Kidney glomerular epithelial cell (primary cell): ENCODE measurements at regions not wholly inside any gene's neighbourhood (a gene's known extent, or its start where the extent isn't known, plus 50 kb on each side); places are given as distances from the start of the nearest gene placed in this dataset.

Source experiments
- DNase-seq: peaks from one replicate; lab custom pipeline; 2025; lab: John Stamatoyannopoulos, UW

DNA sequence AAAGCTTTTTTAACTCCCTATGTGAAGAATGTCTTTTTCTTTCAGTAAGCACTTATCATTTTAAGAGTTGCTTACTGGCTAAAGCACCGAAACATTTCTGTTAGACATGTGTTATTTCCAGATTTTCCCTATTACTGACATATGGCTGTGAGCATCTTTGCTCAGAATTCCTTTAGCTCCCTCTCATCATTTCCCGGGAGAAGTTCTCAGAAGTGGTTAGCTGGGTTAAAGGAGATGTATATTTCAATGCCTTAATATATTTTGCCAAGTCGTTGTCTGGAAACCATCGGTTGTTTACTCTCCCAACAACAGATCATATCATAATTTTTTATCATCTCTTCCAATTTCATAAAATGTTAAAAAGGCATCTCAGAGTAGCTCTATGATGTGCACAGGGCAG, 396.5 kb downstream of the OCA2 start:
- no peak for DNase-seq

DNA sequence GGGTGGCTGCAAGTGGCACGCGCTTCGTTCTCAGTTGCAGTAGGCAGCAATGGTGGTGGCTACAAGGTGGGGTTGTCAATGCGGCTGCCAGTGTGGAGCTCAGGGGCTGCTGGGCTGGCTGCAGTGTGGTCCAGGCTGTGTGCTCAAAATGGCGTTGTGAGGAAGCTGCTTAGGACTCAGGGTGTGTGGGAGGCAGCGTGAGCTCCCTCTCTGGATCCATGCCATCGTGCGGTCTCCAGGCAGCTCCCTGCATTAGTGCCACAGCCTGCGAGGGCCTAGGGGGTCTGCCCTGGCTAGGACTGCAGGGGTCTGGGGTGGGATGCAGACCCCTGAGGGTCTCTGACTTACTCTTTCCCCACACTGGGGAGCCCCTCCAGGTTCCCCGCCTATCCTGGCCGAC, 397.2 kb downstream of the OCA2 start:
- no peak for DNase-seq

DNA sequence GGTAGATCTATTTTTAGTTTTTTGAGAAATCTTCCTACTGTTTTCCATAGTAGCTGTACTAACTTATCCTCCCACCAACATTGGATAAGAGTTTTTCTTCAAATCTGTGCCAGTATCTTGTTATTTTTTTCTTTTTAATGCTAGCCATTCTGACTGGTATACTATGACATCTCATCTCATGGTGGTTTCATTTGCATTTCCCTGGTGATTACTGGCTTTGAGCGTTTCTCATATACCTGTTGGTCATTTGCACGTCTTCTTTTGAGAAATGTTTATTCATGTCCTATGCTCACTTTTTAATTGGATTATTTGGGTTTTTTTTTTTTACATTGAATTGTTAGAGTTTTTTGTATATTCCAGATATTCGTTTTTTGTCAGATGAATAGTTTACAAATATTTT, 398.1 kb downstream of the OCA2 start:
- no peak for DNase-seq

DNA sequence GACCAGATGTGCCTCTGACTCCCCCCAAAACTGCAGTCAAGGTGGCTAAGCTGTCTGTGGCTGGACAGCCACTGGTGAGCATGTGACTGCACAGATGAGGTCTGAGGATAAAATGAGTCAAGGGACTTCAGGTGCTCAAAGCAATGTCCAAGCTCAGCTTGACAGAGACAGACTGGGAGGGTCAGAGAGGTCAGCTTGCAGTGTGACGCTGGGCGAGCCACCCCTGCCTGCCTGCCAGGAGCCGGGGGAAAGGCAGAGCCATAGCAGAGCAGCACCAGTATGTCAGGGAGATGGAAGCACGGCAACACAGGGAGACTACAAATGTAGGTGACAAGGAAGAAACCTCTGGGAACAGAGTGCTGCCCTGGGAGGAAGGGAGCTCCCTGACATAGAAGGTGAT, 399.4 kb downstream of the OCA2 start:
- DNase-seq, result no peak

DNA sequence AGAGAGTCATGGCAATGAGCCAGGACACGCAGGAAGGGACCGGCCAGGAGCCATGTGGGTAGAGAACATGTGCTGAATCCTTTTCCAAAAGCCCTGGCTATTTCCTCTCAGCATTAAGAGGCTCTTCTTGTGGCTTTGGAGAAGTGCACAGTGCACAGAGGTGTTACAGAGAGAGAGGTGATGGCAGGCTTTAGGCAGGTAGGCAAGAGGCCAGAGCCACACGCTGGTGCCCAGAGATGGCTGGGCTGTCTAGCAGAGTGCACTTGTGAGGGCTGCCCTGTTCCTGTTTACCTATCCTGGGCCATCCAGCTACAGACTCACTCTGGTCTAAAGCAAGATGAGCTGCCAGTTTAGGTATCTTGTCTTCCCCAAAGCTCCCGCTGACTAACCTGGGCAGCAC, 402.6 kb downstream of the OCA2 start:
- no peak for DNase-seq

DNA sequence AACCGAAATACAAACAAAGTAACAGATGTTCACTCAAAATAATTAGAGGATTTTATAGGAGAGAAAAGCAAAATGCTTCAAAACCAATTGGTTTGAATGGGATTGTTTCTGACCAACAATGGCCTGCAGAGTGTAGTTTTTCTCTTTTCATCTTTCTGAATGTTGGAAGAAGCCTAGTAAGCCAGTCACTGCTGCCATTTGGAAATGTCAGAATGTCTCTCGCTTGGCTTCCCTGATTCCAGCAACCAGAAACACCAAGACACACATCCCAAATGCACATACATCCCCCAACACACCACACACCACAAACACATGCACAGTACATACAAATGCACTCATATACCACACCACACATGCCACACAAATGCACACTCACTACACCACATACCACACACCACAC, 403.4 kb downstream of the OCA2 start:
- no peak for DNase-seq

DNA sequence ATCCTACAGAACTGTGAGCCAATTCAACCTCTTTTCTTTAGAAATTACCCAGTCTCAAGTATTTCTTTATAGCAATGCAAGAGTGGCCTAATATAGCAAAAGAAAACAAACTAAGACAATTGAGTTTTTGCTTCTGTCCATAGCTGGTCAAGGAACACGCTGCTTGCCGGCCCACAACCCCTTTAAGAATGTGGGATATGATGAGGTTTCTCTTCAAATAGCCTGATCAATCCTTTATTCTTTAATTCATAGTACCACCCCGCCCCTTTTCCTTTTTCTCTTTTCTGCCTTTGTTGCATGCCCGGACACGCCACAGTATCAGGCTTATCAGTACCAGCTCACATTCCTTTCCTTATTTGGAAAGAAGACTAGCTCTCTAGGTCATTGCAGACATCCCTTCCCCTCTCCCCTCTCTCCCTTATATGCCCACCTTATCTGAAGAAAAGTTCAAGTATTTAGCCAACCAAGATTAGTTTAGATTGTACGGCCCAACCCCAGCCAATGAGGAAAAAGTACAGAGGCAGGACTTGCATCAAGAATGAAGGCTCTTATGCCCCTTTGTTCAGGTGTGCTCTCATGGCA, 404.5 kb downstream of the OCA2 start:
- no peak for DNase-seq

DNA sequence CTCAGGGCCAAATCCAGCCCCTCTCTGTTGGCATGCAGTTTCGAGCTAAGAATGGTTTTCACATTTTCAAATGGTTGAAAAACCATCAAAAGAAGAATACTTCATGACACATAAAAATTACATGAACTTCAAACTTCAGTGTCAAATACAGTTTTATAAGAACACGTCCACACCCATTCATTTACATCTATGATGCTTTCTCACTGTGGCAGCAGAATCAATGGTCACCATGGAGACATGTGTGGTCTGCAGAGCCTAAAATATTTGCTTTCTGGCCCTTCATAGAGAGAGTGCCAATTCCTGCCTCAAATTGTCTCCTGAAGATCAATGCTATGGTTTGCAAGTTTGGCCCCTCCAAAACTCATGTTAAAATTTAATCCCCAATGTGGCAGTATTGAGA, 405.8 kb downstream of the OCA2 start:
- DNase-seq, result no peak

DNA sequence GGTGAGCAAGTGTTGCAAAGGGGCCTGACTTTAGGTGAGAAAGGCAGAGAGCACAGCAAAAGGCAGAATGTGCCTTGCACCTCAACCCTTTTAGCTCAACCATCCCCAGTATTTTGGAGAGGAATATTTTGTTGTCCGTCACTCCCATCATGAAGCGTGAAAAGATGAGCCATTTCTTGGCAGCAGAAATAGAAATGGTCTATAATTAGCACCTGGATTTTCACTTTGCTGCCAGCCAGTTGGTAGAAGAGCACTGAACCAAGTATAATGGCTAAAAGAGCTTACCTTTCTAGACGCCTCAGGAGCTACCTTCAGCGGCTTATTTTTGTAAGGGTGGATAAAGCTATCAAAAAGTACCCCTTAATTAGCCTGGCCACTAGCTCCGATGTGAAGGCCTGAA, 406.7 kb downstream of the OCA2 start:
- DNase-seq, result no peak

DNA sequence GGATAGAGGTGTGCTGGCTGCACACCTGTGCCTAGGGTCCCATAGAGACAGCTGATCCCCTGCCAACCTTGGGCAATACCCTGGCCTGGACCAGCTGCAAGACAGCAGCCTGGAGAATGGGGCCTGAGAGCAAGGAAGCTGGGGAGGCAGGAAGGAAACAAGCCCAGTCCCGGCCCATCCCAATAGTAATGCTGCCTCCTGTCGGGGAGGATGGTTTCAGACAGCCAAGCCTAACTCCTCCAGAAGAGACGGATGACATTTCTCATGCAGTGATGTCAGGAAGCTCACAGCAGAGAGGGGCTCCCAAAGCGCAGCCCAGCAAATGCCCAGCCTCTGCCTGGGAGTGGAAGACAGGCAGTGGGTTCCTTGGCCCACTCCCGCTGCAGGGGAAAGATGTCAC, 408.8 kb downstream of the OCA2 start:
- no peak for DNase-seq

DNA sequence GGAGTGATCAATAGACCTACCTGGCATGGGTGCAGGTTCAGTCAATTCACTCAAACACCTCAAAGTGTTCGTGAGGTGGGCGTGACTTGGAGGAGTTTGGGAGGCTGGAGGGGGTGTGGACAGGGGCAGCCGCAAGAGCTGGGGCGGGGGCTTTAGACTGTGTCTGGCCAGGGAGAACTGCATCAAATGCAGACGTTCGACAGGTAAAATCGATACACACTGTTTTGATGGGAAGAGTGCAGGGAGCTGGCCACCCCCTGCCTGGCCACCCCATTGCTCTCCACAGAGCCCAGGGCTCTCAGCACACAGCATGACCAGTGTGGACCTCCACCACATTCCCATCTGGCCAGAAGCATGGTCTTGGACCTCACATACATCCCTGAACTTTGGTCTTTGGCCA, 412.1 kb downstream of the OCA2 start:
- DNase-seq, result no peak

DNA sequence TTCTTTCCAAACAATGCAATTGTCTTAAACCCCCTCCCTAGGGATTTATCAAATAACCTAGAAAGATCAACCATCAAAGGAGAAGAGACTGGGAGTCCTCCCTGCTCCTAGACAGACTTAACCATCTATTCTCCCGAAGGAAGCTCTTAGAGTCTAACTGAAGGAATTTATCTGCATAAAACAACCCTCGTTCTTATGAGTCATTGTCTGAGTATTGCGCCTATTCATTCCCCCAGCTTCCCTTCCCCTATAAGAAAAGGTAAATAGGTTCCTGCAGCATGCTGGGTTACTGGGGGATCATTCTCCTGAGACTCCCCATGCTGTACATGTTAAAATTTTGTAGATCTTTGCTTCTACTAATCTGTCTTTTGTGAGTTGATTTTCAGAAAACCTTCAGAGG, 412.7 kb downstream of the OCA2 start:
- peak; percentile 45 for DNase-seq

DNA sequence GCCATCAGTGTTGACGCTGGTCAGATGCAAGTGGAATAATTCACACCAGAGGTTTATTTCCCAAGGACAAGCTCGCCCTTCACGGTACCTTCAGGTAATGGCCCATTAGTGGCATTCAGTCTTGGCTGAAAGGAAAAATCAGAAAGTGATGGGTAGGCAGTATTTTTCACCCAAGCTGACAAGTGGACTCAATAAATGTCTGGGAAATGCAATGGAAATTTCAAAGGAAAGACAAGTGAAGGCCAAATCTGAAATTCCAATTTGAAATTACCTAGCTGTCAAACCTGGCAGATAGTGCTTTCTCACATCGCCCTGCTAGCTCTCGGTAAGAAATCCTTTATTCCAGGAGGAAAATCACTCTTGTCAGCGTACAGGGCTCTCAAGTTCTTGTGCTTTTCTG, 413.5 kb downstream of the OCA2 start:
- DNase-seq, result no peak

DNA sequence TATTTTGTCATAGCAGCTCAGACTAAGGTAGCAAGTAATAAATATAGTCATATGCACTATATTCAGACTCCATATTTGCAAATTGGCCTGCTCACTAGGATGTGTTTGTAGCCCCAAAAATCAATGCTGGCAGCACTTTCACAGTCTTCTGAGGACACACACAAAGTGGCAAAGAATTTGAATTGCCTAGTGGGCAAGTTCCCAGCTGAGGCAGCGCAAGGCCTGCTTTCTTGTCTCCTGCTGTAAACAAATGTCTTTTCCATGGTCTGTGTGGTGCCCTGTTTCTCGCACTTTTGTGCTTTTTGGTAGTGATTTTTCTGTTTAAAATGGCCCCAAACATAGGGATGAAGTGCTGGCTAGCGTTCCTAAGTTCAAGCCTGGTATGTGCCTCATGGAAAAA, 416.0 kb downstream of the OCA2 start:
- DNase-seq, result no peak

DNA sequence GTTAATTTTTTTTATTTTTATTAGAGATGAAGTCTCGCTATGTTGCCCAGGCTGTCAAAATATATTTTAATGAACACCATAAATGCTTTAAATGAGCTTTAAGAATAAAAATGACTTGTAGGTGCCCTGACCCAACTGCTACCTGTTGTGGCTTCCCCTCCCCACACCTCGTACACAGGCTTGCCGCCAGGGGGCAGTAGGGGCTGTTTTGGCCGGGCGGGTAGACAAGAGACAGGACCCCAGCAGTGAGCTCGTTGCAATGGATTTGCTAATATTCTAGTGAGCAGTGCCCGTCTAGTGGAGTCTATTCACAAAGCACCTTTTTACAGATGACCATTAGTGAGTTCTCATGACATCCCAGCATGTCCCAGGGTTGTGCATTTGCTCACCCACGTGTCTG, 418.1 kb downstream of the OCA2 start:
- DNase-seq, result no peak

DNA sequence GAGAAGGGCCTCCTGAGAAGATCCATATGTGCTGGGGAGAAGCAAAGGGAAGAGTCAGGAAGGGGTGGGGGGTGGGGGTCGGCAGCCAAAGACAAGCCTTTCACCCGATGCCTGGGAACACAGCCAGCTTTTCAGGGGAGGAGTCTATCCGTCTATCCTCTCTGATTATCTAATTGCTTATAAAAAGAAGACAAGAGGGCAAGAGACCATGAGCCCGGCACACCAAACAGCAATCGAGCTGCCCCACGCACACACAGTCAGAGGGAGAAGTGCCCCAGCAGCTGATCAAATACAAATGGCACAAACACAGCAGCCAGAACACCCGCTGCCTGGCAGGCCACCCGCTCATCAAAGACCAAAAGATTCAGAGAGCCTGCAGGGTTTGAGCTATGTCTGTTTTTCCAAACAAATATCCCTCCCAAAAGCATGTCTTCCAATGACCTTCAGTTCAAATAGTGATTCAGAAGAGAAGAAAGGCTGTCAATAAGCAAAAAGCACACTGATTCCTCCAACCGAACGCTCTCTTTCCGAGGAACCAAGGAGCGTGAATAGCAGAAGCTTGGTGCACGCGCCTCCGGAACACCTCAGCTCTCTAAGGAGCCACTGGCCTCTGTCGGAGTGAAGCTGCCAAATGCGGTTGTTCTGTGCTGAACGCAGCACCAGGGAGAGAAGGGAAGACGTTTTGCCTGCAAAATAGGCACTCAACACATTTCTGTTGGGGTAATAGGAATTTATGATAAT, 419.2 kb downstream of the OCA2 start:
- no peak for DNase-seq

DNA sequence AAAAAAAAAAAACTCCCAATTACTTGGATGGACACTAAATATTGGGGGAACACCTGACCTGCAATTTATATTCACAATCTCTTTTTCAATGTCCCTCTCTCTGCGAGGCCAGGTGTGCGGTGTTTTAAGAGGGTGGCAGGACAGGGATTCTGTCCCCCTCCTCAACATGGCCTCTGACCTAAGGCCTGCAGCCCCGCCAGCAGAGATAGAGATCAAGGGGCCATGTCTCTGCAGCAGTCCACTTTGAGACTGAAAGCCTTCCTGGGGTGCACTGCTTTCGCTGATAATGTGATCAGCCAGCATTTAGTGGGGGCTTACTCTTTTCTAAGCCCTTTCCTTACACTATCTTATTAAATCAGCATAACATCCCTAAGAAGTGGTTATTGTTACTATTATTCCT, 419.9 kb downstream of the OCA2 start:
- no peak for DNase-seq

DNA sequence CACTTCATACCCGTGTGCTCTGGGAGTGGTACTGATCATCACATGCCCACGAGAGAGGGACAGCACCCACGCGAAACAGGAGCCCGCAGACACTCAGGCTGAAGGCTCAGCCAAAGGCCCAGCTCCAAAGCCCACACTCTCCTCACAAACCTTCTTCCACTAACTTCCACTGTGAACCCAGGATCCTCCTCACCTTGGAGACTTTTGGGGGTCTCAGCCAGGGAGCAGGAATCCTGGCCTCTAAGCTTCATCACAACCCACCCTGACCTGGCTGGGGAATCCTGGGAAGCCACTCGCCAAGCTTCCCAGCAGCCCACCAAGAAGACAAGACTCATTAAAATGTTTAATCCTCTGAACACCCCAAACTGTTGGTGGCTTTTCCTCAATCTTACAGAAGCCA, 421.2 kb downstream of the OCA2 start:
- no peak for DNase-seq

DNA sequence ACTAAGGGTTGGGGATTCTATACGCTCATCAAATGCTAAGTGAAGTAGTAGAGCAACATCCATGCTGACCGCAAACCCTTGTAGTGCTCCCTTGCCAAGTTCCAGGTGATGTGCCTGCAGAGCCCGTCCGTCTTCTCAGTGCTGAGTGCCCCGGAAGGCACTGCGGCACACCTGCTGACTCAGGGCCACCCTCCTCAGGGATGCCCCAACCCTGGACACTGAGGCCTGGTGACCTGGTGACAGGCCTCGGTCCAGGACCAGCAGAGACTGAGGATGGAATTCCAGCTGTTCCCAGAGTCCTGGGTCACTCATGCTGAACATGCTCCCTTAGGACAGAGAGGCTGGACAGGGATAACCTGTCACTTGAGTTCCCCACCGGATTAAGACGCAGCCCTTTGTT, 422.5 kb downstream of the OCA2 start:
- no peak for DNase-seq

DNA sequence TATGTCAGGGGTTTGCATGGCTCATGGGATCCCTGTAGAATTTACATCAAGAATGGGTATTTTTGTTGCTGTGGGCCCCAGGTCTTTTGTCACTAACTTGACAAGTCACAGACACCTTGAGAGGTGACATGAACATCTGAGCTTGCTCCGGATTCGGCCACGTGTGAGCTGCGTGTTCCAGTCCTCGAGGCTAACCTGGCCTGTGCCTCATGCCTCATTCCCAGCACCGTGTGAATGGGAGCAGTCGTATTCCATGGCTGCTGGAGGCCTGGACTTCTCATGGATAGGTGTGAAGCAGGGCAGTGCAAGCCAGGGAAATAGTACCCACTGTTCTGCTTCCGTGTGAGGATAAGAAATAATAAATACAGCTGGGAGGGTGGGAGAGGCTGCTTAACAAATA, 423.5 kb downstream of the OCA2 start:
- DNase-seq, result no peak

DNA sequence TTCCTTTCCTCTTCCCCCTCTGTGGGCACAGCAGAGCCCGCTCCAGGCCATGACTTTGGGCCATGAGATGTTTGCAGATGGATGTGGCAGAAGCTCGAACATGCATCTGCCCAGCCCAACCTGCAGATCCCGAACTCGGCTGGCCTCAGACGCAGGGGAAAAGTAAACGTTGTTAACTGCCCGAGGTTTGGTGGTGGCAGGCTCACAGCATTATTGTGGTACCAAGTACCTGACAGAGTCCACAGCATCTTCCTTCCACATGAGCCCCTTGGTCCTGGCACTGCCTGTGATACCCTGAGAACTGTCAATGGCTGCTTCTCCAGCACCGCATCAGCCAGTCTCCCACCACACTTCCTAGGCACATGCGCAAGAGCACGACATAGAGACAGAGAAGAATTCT, 424.3 kb downstream of the OCA2 start:
- DNase-seq, result no peak

DNA sequence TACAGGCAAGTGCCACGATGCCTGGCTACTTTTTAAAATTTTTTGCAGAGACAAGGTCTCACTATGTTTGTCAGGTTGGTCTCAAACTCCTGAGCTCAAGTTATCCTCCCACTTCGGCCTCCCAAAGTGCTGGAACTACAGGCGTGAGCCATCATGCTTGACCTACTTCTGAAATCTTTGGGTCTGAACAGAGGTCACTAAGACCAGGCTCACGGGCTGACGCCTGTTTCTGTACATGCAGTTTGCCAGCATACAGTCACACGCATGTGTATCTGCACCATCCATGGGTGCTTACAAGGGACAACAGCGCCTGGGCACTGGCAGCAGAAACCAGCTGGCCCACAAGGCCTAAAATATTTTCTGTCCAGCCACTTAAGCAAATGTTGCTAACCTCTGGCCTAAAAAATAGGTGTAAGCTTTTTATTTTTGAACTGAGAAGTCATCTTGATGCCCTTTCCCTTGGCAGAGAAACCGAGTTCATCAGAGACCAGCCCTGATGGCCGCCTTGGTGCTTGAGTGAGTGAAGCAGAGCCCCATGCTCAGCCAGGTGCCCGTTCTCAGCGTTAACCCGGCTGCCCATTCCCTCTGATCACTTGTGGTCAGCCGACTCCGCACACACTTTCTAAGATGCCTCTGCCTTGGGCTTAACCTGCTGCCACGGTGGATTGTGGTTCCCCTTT, 425.2 kb downstream of the OCA2 start:
- no peak for DNase-seq

DNA sequence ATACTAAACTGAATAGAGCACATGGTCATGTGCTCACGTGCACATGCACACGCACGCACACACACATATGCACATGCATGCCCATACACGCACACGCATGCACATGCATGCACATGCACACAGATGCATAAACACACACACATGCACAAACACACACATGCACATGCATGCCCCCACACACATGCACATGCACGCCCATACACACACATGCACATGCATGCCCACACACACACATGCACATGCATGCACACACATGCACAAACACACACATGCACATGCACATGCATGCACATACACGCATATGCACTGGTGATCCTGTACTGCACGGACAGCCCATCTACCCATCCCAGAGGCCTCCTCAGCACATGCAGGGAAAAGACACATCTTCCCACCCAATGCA, 426.6 kb downstream of the OCA2 start:
- no peak for DNase-seq
